Uterus (tissue), 3 donors: ENCODE measurements at regions not wholly inside any gene's neighbourhood (a gene's known extent, or its start where the extent isn't known, plus 50 kb on each side); places are given as distances from the start of the nearest gene placed in this dataset.

Experiments used
- DNase-seq, 2 donors: peaks; one replicate each; pipeline ENCODE4 v3.0.0-alpha.2; 2019 to 2020
- H3K27ac ChIP-seq, 2 donors: fragments of 200-600 bp; sonication (generic); 1 replicate in 1 of 2; 2 replicates in 1 of 2; pipeline ENCODE4 v1.5.1; 2016 to 2018
- H3K27me3 ChIP-seq, 2 donors: fragments of 200-600 bp; sonication (generic); one replicate each; pipeline ENCODE4 v1.5.1; 2018 to 2019; ENCODE audit warnings: control low read depth in 1 of 2
- H3K36me3 ChIP-seq, 2 donors: fragments of 200-600 bp; sonication (generic); one replicate each; pipeline ENCODE4 v1.5.1; 2019; ENCODE audit warnings: control low read depth in 1 of 2
- H3K4me1 ChIP-seq, 2 donors: fragments of 200-600 bp; sonication (generic); one replicate each; pipeline ENCODE4 v1.5.1; 2018 to 2019; ENCODE audit warnings: control low read depth in 1 of 2
- H3K4me3 ChIP-seq, 2 donors: fragments of 200-600 bp; sonication (generic); 1 replicate in 1 of 2; 2 replicates in 1 of 2; pipeline ENCODE4 v1.5.1; 2018 to 2019; ENCODE audit warnings: mild to moderate bottlenecking in 1 of 2
- H3K9me3 ChIP-seq, 2 donors: fragments of 200-600 bp; sonication (generic); one replicate each; pipeline ENCODE4 v1.5.1; 2019; ENCODE audit warnings: control low read depth in 1 of 2
- POLR2A ChIP-seq, 2 donors: fragments of 450-650 bp; IDR thresholded peaks; one replicate each; pipeline ENCODE4 v1.6.1; 2016; ENCODE audit warnings: antibody characterized with exemption in 2 of 2, mild to moderate bottlenecking in 1 of 2, moderate library complexity in 1 of 2
- intact Hi-C: fragments of 100-400 bp; cut with DNase I; formaldehyde crosslinking; loops from one replicate; pipeline ENCODE4 v1.15.1; 2023; ENCODE audit warnings: low total_unique reads
- TF ChIP-seq, protein P1 (sequence below), 4 experiments: fragments of 200-600 bp in 2 of 4; fragments of 450-650 bp in 2 of 4; sonication (generic) in 2 of 4; IDR thresholded peaks; one replicate each; pipeline ENCODE4 v1.5.1; 2016 to 2019; ENCODE audit warnings: antibody characterized with exemption in 4 of 4, mild to moderate bottlenecking in 2 of 4, moderate library complexity in 1 of 4
- donor health status: DM: yes; HTN: yes; CAD: no.

DNA sequence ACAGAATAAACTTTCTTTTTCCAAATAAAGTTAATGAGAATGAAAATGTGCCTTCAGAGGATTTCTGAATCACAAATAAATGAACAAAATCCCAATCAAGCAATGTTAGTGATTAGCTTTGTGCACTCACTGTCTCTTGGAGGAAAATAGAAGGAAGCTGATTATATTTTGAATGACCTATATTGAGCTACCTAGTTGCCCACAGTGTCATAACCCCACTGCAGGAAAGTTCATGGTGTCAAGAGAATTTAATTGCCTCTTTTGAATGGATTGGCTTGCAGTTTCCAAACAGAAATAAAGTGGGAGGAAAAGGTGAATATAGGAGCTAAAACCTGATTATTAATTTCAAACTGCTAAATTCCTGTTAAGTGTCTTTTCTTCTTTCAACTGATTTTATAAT lies 515.9 kb downstream of the JRKL start:
- Histone ChIP-seq H3K36me3 (no peaks in the 10 kb centered on the region), H3K27me3 (no peaks in the 10 kb centered on the region), H3K27ac (no peak overlapping the region), H3K4me3 (no peak overlapping the region), H3K9me3 (no peaks in the 10 kb centered on the region), H3K4me1 (no peaks in the 10 kb centered on the region)
- DNase-seq: no peak
- intact Hi-C loops: no loop called here
- TF ChIP-seq, protein P1, sequence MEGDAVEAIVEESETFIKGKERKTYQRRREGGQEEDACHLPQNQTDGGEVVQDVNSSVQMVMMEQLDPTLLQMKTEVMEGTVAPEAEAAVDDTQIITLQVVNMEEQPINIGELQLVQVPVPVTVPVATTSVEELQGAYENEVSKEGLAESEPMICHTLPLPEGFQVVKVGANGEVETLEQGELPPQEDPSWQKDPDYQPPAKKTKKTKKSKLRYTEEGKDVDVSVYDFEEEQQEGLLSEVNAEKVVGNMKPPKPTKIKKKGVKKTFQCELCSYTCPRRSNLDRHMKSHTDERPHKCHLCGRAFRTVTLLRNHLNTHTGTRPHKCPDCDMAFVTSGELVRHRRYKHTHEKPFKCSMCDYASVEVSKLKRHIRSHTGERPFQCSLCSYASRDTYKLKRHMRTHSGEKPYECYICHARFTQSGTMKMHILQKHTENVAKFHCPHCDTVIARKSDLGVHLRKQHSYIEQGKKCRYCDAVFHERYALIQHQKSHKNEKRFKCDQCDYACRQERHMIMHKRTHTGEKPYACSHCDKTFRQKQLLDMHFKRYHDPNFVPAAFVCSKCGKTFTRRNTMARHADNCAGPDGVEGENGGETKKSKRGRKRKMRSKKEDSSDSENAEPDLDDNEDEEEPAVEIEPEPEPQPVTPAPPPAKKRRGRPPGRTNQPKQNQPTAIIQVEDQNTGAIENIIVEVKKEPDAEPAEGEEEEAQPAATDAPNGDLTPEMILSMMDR (IDR thresholded peaks at IDR 0.05): no peak
- TF ChIP-seq POLR2A (IDR thresholded peaks at IDR 0.05): no peak

DNA sequence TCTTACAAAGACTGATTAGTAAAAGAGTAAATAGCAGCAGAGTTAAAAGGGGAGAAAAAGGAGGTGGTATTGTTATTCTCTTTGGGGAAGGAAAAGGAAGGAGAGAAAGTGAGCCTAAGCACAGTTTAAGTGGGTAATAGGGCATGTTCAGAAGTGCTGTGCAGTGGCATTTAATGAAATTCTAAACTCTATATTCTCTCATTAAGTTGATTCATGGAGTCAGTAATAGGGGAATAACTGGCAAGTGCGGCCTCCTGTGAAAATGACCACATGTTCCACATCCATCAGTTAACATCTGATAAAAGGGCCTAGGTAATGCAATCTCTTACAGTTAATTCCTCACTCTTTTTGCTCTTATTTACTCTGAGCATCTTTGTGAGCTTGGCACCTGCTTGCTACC lies 516.7 kb downstream of the JRKL start:
- TF ChIP-seq POLR2A (IDR thresholded peaks at IDR 0.05): no peak
- TF ChIP-seq, protein P1 (IDR thresholded peaks at IDR 0.05): no peak
- DNase-seq: no peak
- intact Hi-C loops: no loop called here

DNA sequence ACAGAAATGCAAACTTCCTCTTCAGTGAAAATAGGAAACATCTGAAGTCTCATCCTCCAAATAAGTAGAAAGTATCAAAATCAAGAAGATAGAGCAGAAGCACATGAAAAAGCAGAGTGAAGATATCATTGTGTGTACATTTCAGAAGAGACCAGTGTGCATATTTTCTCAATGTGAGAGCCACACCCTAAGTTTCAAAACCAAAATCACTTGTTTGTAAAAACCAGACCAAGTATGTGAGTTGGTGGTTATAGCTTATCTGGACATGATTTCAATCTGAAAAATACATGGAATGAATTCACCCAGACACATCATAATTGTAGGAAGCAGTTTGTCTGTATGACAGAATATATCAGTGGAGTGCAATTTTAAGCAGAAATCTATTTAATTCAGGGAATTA lies 536.0 kb downstream of the JRKL start:
- TF ChIP-seq POLR2A (IDR thresholded peaks at IDR 0.05): no peak
- TF ChIP-seq, protein P1 (IDR thresholded peaks at IDR 0.05): no peak
- no peaks in the 10 kb centered on the region for H3K36me3 ChIP-seq
- H3K4me3 ChIP-seq: no peak overlapping the region
- intact Hi-C loops: no loop called here
- no peaks in the 10 kb centered on the region for H3K27me3 ChIP-seq
- no peak for DNase-seq
- H3K4me1 ChIP-seq: no peaks in the 10 kb centered on the region
- no peaks in the 10 kb centered on the region for H3K9me3 ChIP-seq
- no peak overlapping the region for H3K27ac ChIP-seq

More for the DNA sequence above, 516.7 kb downstream of the JRKL start:
- Histone ChIP-seq H3K27ac (no peak overlapping the region), H3K4me3 (no peak overlapping the region), H3K9me3 (no peaks in the 10 kb centered on the region), H3K36me3 (no peaks in the 10 kb centered on the region), H3K27me3 (no peaks in the 10 kb centered on the region), H3K4me1 (no peaks in the 10 kb centered on the region)

DNA sequence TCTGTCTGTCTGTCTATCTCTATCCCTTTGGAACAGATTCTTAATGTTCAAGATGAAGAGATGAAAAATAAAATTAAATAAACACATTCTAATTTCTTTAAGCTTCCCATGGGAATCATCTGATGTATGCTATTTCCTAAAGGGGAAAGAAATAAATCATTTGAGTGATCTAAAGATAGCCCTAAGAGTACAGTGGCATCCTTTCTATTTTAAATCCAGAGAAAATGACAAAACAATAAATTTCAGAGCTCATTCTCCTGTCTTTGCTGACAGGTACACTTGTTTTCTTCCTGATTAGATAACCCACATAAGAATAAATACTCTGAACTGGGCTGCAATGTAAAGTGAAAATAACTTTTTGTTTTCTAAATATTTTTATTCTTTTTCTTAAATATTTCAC lies 550.4 kb downstream of the JRKL start:
- TF ChIP-seq, protein P1 (IDR thresholded peaks at IDR 0.05): no peak
- no peak for TF ChIP-seq POLR2A (IDR thresholded peaks at IDR 0.05)
- H3K36me3 ChIP-seq: no peaks in the 10 kb centered on the region
- H3K9me3 ChIP-seq: no peaks in the 10 kb centered on the region
- H3K4me3 ChIP-seq: no peak overlapping the region
- intact Hi-C loops: no loop called here
- no peaks in the 10 kb centered on the region for H3K27me3 ChIP-seq
- no peak for DNase-seq
- H3K27ac ChIP-seq: no peak overlapping the region
- H3K4me1 ChIP-seq: no peaks in the 10 kb centered on the region

DNA sequence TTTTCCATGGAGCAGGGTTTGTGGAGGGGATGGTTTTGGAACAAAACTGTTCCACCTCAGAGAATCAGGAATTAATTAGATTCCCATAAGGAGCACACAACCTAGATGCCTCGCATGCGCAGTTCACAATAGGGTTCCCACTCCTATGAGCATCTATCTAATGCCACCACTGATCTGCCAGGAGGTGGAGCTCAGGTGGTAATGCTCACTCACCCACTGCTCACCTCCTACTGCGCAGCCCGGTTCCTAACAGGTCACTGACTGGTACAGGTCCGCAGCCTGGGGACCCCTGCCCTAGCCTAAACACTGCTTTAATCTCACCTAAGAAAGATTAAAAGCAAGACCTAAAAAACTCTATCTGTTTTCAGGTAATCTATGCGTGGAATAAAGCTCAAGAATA lies 553.0 kb downstream of the JRKL start:
- H3K4me1 ChIP-seq: no peaks in the 10 kb centered on the region
- intact Hi-C loops: no loop called here
- TF ChIP-seq, protein P1 (IDR thresholded peaks at IDR 0.05): no peak
- no peak for TF ChIP-seq POLR2A (IDR thresholded peaks at IDR 0.05)

More for the DNA sequence above, 553.0 kb downstream of the JRKL start:
- H3K9me3 ChIP-seq: no peaks in the 10 kb centered on the region
- no peaks in the 10 kb centered on the region for H3K36me3 ChIP-seq
- H3K27me3 ChIP-seq: no peaks in the 10 kb centered on the region
- DNase-seq: no peak
- H3K27ac ChIP-seq: no peak overlapping the region
- no peak overlapping the region for H3K4me3 ChIP-seq
